ENCODE measurements at regions not wholly inside any gene's neighbourhood (a gene's known extent, or its start where the extent isn't known, plus 50 kb on each side); places are given as distances from the start of the nearest gene placed in this dataset.

- no peak for DNase-seq (ENCODE audit: low spot score)
- no peak for ATAC-seq
These were observed 303.7 kb upstream of the TNRC6C start for GRCh38 chr17:77654850-77655249.

- DNase-seq (ENCODE audit: low spot score) (no peak), ATAC-seq (no peak)
These were observed 302.4 kb upstream of the TNRC6C start for GRCh38 chr17:77656054-77656453.

GRCh38 chr17:77657839-77658238, 300.7 kb upstream of the TNRC6C start:
- no peak for ATAC-seq
- no peak for DNase-seq (ENCODE audit: low spot score)

- ATAC-seq: no peak
- DNase-seq (ENCODE audit: low spot score): no peak
These were observed 298.0 kb upstream of the TNRC6C start for GRCh38 chr17:77660524-77660923.

- ATAC-seq (no peak), DNase-seq (ENCODE audit: low spot score) (no peak)
These were observed 295.7 kb upstream of the TNRC6C start for GRCh38 chr17:77662833-77663232.

GRCh38 chr17:77664097-77664729, 294.3 kb upstream of the TNRC6C start:
- DNase-seq (ENCODE audit: low spot score): no peak
- no peak for ATAC-seq

- ATAC-seq: no peak
- no peak for DNase-seq (ENCODE audit: low spot score)
These were observed 292.7 kb upstream of the TNRC6C start for GRCh38 chr17:77665833-77666232.

- DNase-seq (ENCODE audit: low spot score): no peak
- no peak for ATAC-seq
These were observed 292.0 kb upstream of the TNRC6C start for GRCh38 chr17:77666462-77666861.

- DNase-seq (ENCODE audit: low spot score) (no peak), ATAC-seq (no peak)
These were observed 291.6 kb upstream of the TNRC6C start for GRCh38 chr17:77666881-77667395.

- ATAC-seq (no peak), DNase-seq (ENCODE audit: low spot score) (no peak)
These were observed 291.0 kb upstream of the TNRC6C start for GRCh38 chr17:77667478-77667877.

- ATAC-seq: no peak
- no peak for DNase-seq (ENCODE audit: low spot score)
These were observed 290.0 kb upstream of the TNRC6C start for GRCh38 chr17:77668518-77668917.

- DNase-seq (ENCODE audit: low spot score) (no peak), ATAC-seq (no peak)
These were observed 288.3 kb upstream of the TNRC6C start for GRCh38 chr17:77670173-77670572.

GRCh38 chr17:77674358-77674757, 284.1 kb upstream of the TNRC6C start:
- DNase-seq (ENCODE audit: low spot score) (no peak), ATAC-seq (no peak)

GRCh38 chr17:77675411-77675810, 283.1 kb upstream of the TNRC6C start:
- DNase-seq (ENCODE audit: low spot score): no peak

GRCh38 chr17:77675816-77676215, 282.7 kb upstream of the TNRC6C start:
- DNase-seq (ENCODE audit: low spot score) (no peak), ATAC-seq (no peak)

More at GRCh38 chr17:77675411-77675810, 283.1 kb upstream of the TNRC6C start:
- no peak for ATAC-seq

- DNase-seq (ENCODE audit: low spot score): no peak
- ATAC-seq: no peak
These were observed 282.3 kb upstream of the TNRC6C start for GRCh38 chr17:77676237-77676661.

GRCh38 chr17:77677211-77677610, 281.3 kb upstream of the TNRC6C start:
- ATAC-seq: no peak

GRCh38 chr17:77677630-77678029, 280.9 kb upstream of the TNRC6C start:
- no peak for DNase-seq (ENCODE audit: low spot score)

More at GRCh38 chr17:77677211-77677610, 281.3 kb upstream of the TNRC6C start:
- no peak for DNase-seq (ENCODE audit: low spot score)

GRCh38 chr17:77679589-77679988, 278.9 kb upstream of the TNRC6C start:
- DNase-seq (ENCODE audit: low spot score): no peak

More at GRCh38 chr17:77677630-77678029, 280.9 kb upstream of the TNRC6C start:
- no peak for ATAC-seq

GRCh38 chr17:77681861-77682260, 276.6 kb upstream of the TNRC6C start:
- ATAC-seq: no peak
- DNase-seq (ENCODE audit: low spot score): no peak

More at GRCh38 chr17:77679589-77679988, 278.9 kb upstream of the TNRC6C start:
- ATAC-seq: no peak

GRCh38 chr17:77684803-77685798, 273.4 kb upstream of the TNRC6C start:
- ATAC-seq: no peak
- DNase-seq (ENCODE audit: low spot score): no peak
